ENCODE measurements at regions not wholly inside any gene's neighbourhood (a gene's known extent, or its start where the extent isn't known, plus 50 kb on each side); places are given as distances from the start of the nearest gene placed in this dataset.
"Not testable (repeated sequence)": the region's sequence is repeated elsewhere in the genome, so short reads cannot be mapped to it uniquely, and the experiment has no call there.

- DNase-seq, result no peak
- in situ Hi-C loops (cut with HindIII; ENCODE audit: low pct_ligation_motif_present, low sequenced_read_pairs), result no loop called here
- no peaks in the 10 kb centered on the region for H3K27me3 ChIP-seq (replicated peaks)
- no peak for TF ChIP-seq CTCF (IDR thresholded peaks at IDR 0.05; ENCODE audit: low read depth, low read length, missing control alignments)
- H3K4me3 ChIP-seq (ENCODE audit: low read depth, low read length), result no peak overlapping the region
- no peak overlapping the region for H3K27ac ChIP-seq
- H3K36me3 ChIP-seq (replicated peaks), result no peaks in the 10 kb centered on the region
Measured at GRCh38 chr5:52282647-52283046, 505.1 kb upstream of the ITGA1 start.

DNA sequence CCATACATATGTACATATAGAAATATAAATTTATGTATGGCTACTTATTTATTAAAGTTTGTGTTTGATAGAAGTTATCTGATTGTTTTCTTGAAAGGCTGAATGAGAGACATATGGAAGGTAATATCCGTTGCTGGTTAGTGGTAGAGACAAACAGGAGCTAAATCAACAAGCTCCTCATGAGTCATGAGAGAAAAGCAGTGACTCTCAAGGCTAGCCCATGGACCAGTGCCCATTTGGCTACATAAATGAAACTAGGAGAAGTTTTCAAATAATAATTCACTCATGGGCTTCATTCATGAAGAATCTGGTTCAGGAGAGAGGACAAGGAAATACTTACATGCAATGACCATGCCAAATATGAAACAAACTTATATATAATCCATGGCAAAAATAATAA, 504.5 kb upstream of the ITGA1 start:
- no peak overlapping the region for H3K4me3 ChIP-seq (ENCODE audit: low read depth, low read length)
- TF ChIP-seq CTCF (IDR thresholded peaks at IDR 0.05; ENCODE audit: low read depth, low read length, missing control alignments), result no peak
- DNase-seq, result no peak
- in situ Hi-C loops (cut with HindIII; ENCODE audit: low pct_ligation_motif_present, low sequenced_read_pairs), result no loop called here
- H3K36me3 ChIP-seq (replicated peaks), result no peaks in the 10 kb centered on the region
- no peak overlapping the region for H3K27ac ChIP-seq
- no peaks in the 10 kb centered on the region for H3K27me3 ChIP-seq (replicated peaks)

DNA sequence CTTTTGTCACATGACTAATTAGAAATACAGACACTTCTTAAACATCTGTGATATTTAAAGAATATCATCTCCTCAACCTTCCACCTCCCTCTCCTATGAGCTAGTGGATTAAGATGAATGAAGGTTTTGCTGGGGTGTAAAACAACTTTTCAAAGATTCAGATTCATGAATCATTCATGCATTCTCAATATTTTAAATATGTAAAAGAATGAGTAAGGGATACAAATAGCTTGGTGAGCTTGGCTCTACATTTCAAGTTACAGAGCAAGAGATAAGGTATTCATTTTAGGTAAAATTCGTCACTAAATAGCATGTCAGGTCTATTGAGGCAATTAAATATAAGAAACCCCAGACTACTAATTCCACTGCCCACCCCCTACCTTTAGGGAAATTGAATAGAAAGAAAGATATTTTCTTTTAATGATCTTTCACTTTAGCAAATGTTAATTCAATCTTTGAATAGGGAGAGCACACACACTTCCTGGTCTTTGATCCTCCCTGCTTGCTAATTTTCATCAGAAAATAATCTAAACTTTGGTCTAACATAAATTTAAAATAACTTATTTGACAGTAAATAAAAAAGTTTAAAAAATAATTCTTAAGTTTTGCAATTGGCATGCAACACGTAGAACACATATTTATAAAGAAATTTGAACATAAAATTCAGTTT, 486.9 kb upstream of the ITGA1 start:
- DNase-seq, result no peak
- Histone ChIP-seq H3K36me3 (replicated peaks) (no peaks in the 10 kb centered on the region), H3K27me3 (replicated peaks) (no peaks in the 10 kb centered on the region), H3K4me3 (ENCODE audit: low read depth, low read length) (no peak overlapping the region), H3K27ac (no peak overlapping the region)
- in situ Hi-C loops (cut with HindIII; ENCODE audit: low pct_ligation_motif_present, low sequenced_read_pairs), result no loop called here
- TF ChIP-seq CTCF (IDR thresholded peaks at IDR 0.05; ENCODE audit: low read depth, low read length, missing control alignments), result no peak

- H3K4me3 ChIP-seq (ENCODE audit: low read depth, low read length); DNase-seq; H3K36me3 ChIP-seq (replicated peaks); H3K27ac ChIP-seq; in situ Hi-C loops (cut with HindIII; ENCODE audit: low pct_ligation_motif_present, low sequenced_read_pairs); H3K27me3 ChIP-seq (replicated peaks): not testable (repeated sequence)
Measured at GRCh38 chr5:52304816-52305215, 482.9 kb upstream of the ITGA1 start.

- no peak overlapping the region for H3K27ac ChIP-seq
- no peak for TF ChIP-seq CTCF (IDR thresholded peaks at IDR 0.05; ENCODE audit: low read depth, low read length, missing control alignments)
- in situ Hi-C loops (cut with HindIII; ENCODE audit: low pct_ligation_motif_present, low sequenced_read_pairs), result no loop called here
Measured at GRCh38 chr5:52328220-52328806, 459.4 kb upstream of the ITGA1 start.

GRCh38 chr5:52331725-52332124, 456.0 kb upstream of the ITGA1 start:
- TF ChIP-seq CTCF (IDR thresholded peaks at IDR 0.05; ENCODE audit: low read depth, low read length, missing control alignments), result no peak
- Histone ChIP-seq H3K4me3 (ENCODE audit: low read depth, low read length) (no peak overlapping the region), H3K36me3 (replicated peaks) (no peaks in the 10 kb centered on the region), H3K27ac (no peak overlapping the region), H3K27me3 (replicated peaks) (no peaks in the 10 kb centered on the region)
- no peak for DNase-seq
- in situ Hi-C loops (cut with HindIII; ENCODE audit: low pct_ligation_motif_present, low sequenced_read_pairs), result no loop called here

More at GRCh38 chr5:52328220-52328806, 459.4 kb upstream of the ITGA1 start:
- Histone ChIP-seq H3K36me3 (replicated peaks) (no peaks in the 10 kb centered on the region), H3K27me3 (replicated peaks) (no peaks in the 10 kb centered on the region), H3K4me3 (ENCODE audit: low read depth, low read length) (no peak overlapping the region)
- DNase-seq, result no peak
